DOHH2 (cell line): ENCODE measurements at regions not wholly inside any gene's neighbourhood (a gene's known extent, or its start where the extent isn't known, plus 50 kb on each side); places are given as distances from the start of the nearest gene placed in this dataset.

Experiments
- CTCF ChIP-seq: fragments of 200-600 bp; sonication (generic); IDR thresholded peaks from one replicate; pipeline ENCODE4 v1.5.1; 2014; ENCODE audit warnings: antibody characterized with exemption, mild to moderate bottlenecking, low read depth, low read length; ENCODE audit not compliant: poor library complexity, severe bottlenecking
- EZH2phosphoT487 ChIP-seq: fragments of 200-600 bp; sonication (generic); IDR thresholded peaks from 2 replicates; pipeline ENCODE4 v1.6.1; 2017; ENCODE audit warnings: borderline replicate concordance, mild to moderate bottlenecking, antibody characterized with exemption, low read length, moderate library complexity, mixed read lengths

DNA sequence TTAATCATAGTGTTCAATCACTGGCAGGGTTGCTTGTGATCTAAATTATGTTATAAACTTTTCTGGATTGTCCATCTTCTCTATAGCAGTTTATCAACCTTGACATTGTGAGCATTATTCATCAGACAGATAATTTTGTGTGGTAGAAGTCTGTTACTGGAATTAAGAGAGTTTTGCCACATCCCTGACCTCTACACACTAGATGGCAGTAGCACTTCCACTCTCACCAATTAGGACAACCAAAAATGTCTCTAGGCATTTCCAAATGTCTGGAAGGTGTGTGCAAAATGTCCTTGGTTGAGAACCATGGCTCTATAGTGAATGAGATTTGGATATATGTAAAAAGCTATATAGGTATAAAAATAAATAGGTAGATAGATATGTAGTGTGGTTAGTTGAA is 324.1 kb upstream of the FAM47C start:
- TF ChIP-seq CTCF (no peak), EZH2phosphoT487 (no peak)
